GM06990 (cell line): ENCODE measurements at regions not wholly inside any gene's neighbourhood (a gene's known extent, or its start where the extent isn't known, plus 50 kb on each side); places are given as distances from the start of the nearest gene placed in this dataset.
A peak's percentile ranks its signal among the peaks of the same experiment; 100 is the strongest.

Source experiments
- DNase-seq: peaks from one replicate; pipeline ENCODE4 v3.0.0-alpha.2; 2011; ENCODE audit not compliant: insufficient read length; ENCODE audit errors: extremely low read depth
- H3K27me3 ChIP-seq: replicated peaks from 2 replicates; pipeline ENCODE4 v1.6.0; 2011; ENCODE audit warnings: low read length; ENCODE audit not compliant: control insufficient read depth, insufficient read depth
- H3K36me3 ChIP-seq: 2 replicates; pipeline ENCODE4 v1.5.1; 2011; ENCODE audit warnings: low read length; ENCODE audit not compliant: control insufficient read depth, insufficient read depth
- H3K4me3 ChIP-seq: replicated peaks from 2 replicates; pipeline ENCODE4 v1.5.1; 2011; ENCODE audit warnings: low read depth, mild to moderate bottlenecking, control low read depth, low read length
- TF ChIP-seq, protein P1 (sequence below): IDR thresholded peaks from 2 replicates; pipeline ENCODE4 v1.5.1; 2011; ENCODE audit warnings: low read length, control low read depth, mild to moderate bottlenecking, inconsistent platforms; ENCODE audit not compliant: insufficient read depth, poor library complexity, severe bottlenecking

DNA sequence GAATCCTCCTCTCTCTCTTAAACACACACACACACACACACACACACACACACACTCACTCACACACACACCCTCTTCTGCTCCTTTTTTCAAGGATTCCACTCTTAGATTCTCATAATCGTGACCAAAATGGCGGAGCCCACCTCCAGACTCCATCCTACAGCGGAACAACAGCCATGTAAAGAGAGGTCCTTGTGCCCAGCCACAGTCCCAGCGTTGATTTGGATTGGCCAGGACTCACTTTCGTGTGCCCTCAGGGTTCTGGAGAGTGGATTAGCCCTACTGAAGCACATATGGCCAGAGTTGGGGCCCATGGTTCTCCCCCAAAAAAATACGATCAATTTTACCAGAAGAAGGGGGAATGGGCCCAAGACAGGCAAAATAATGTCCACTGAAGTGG, 90.2 kb upstream of the SMNDC1 start:
- H3K27me3 ChIP-seq, result no peaks in the 10 kb centered on the region
- no peak for DNase-seq
- TF ChIP-seq, protein P1, sequence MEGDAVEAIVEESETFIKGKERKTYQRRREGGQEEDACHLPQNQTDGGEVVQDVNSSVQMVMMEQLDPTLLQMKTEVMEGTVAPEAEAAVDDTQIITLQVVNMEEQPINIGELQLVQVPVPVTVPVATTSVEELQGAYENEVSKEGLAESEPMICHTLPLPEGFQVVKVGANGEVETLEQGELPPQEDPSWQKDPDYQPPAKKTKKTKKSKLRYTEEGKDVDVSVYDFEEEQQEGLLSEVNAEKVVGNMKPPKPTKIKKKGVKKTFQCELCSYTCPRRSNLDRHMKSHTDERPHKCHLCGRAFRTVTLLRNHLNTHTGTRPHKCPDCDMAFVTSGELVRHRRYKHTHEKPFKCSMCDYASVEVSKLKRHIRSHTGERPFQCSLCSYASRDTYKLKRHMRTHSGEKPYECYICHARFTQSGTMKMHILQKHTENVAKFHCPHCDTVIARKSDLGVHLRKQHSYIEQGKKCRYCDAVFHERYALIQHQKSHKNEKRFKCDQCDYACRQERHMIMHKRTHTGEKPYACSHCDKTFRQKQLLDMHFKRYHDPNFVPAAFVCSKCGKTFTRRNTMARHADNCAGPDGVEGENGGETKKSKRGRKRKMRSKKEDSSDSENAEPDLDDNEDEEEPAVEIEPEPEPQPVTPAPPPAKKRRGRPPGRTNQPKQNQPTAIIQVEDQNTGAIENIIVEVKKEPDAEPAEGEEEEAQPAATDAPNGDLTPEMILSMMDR, result no peak

DNA sequence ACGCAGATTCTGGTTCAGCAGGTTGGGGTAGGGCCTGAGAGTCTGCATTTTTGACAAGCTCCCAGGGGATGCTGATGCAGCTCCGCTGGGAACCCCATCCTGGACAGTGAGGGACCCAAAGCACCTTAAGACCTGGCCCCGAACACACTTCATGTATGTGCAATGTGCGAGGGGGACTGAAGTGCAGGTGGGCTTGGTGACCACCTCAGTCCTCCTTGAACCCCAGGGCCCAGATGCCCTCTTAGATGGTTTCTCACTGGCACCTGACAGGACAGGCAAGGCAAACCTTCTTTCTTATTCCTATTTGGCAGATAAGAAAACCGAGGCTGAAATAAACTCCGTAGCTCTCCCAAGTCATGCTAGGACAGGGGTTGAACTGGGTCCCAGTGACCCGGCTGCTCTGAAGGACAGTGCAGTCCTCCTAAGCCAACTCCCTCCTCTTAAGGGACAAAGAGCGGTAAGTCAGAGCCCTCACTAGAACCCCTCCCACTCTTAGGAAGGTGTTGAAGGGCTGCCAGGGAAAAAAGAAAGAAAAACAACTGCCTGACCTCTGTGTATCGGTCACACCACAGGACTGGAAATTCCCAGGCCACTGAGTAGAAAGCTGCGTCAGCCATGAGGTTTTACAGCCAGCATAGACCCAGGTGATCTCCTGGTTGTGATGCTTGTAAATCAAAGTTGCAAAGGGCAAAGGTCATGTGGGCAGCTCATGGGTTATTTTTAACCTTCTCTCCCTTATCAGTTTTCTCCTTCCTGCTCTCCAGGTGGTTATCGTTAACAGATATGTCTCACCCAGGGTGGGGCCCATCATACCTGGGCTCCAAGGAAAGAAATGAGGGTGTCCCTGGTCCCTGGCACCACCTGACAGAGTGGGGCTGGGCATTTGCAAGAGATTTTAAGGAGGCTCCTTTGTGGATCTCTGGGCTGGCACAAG, 90.9 kb upstream of the SMNDC1 start:
- H3K36me3 ChIP-seq, result no peaks in the 10 kb centered on the region
- TF ChIP-seq, protein P1, result no peak
- peak; percentile 62 for DNase-seq
- no peak overlapping the region for H3K4me3 ChIP-seq
- H3K27me3 ChIP-seq, result no peaks in the 10 kb centered on the region

More for the DNA sequence above, 90.2 kb upstream of the SMNDC1 start:
- H3K4me3 ChIP-seq, result no peak overlapping the region
- no peaks in the 10 kb centered on the region for H3K36me3 ChIP-seq

DNA sequence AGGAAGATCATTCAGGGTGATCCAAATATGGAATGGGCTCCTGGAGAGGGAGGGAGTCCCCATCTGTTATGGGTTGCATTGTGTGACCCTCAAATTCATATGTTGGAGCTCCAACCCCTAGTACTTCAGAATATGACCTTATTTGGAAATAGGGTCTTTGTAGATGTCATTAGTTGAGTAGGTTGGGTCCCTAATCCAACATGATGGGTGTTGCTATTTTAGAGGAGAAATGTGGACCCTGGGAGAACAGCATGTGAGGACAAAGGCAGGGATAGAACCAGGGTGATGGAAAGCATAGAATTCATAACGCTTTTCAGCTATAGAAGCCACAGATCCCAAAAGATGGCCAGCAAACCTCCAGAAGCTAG, 91.5 kb upstream of the SMNDC1 start:
- TF ChIP-seq, protein P1, result no peak

DNA sequence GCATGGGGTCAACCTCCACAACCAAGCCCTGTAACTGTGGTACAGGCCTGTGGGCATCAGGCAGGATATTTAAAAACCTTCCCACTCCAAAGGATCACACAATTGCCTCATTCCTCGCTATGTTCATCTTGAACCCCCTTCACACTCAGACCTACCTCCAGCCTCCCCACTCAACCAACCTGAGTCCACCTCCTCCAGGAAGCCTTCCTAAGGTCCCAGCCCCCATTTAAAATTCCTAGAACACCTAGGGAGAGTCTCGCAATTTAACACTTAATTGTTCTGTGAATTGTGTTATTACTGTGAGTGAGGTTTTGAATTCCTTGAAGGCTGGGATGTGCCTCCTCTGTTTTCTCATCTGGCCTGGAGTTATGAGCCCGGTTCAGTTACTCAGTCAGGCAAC, 93.1 kb upstream of the SMNDC1 start:
- no peak overlapping the region for H3K4me3 ChIP-seq
- TF ChIP-seq, protein P1, result no peak
- no peaks in the 10 kb centered on the region for H3K36me3 ChIP-seq
- no peak for DNase-seq
- no peaks in the 10 kb centered on the region for H3K27me3 ChIP-seq

More for the DNA sequence above, 91.5 kb upstream of the SMNDC1 start:
- Histone ChIP-seq H3K36me3 (no peaks in the 10 kb centered on the region), H3K27me3 (no peaks in the 10 kb centered on the region), H3K4me3 (no peak overlapping the region)
- no peak for DNase-seq

DNA sequence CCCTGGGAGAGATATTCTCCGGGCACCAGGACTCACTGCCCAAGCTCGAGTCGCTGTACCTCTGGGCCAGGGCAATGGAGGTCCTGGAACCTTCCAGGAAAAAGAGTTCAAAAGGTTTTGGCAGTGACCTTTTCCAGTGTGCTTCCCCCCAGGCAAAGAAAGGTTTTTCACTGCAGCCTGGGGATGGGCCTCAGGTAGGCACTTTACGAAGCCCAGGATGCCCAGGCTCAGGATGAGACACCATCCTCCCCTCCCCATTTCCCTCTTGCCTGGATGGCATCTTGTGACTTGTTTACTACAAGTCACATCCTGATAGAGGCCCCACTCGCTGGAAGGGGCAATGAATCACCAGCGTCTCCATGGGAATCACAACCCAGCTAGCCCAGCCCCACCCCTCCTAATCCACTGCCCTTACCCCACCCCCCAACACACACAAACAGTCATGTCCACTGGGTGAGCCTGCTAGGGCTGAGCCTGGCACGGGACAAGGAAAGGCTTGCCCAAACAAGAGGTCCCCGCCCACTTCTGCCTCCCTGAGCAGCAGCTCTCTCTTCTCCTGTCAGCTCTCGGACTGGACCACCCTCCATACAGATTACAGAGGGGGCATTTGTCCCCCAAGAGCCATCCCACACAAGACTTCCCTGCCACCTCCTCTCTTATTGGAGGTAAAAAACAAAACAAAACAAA, 93.8 kb upstream of the SMNDC1 start:
- H3K27me3 ChIP-seq, result no peaks in the 10 kb centered on the region
- TF ChIP-seq, protein P1, result no peak
- no peak overlapping the region for H3K4me3 ChIP-seq
- DNase-seq, result no peak
- no peaks in the 10 kb centered on the region for H3K36me3 ChIP-seq
